DMS53 (cell line): ENCODE measurements at regions not wholly inside any gene's neighbourhood (a gene's known extent, or its start where the extent isn't known, plus 50 kb on each side); places are given as distances from the start of the nearest gene placed in this dataset.
A peak's percentile ranks its signal among the peaks of the same experiment; 100 is the strongest.
"Not testable (repeated sequence)": the region's sequence is repeated elsewhere in the genome, so short reads cannot be mapped to it uniquely, and the experiment has no call there.

Experiments used
- DNase-seq: peaks from one replicate; lab custom pipeline; 2025; lab: John Stamatoyannopoulos, UW

DNA sequence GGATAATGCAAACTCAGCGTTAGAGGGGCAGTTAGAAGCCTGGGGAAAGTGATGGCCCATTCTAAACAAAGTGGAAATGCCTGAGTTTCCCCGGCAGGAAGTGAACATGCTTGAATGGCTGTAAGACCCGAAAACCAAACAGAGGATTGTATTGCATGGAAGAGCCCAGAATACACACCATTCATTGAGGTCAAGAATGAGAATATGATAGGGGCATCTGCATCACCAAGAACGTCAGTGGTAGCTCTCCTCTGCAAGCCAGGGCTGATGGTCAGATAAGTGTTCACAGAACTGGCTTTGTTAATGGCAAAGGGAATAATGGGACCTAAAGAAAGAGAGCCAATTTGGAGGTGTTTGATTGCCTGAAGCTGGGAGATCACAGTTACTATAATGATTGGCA lies 663.4 kb downstream of the KHDRBS2 start:
- DNase-seq: peak; percentile 3

- no peak for DNase-seq
Observed at GRCh38 chr6:61614119-61614518, 671.9 kb downstream of the KHDRBS2 start.

DNA sequence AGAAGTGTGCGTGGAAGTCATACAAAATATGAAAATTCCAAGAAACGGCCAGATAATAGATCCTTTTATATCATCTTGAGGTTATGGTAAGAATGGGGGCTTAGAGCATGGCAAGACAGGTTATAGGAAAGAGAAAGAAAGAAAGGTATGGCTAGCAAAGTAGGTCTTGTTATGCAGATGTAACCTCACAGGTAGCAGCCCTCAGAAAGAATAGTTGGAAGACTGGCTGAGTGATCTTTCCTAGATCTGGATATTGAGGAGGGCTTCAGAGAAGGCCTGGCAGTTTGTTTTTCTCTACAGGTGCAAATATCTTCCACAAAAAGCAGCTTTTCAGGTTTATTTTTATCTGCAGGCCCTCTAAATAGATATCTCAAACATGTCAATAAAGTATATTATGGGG lies 679.5 kb downstream of the KHDRBS2 start:
- DNase-seq: no peak

- not testable (repeated sequence) for DNase-seq
Observed at GRCh38 chr6:61605851-61606250, 680.2 kb downstream of the KHDRBS2 start.

DNA sequence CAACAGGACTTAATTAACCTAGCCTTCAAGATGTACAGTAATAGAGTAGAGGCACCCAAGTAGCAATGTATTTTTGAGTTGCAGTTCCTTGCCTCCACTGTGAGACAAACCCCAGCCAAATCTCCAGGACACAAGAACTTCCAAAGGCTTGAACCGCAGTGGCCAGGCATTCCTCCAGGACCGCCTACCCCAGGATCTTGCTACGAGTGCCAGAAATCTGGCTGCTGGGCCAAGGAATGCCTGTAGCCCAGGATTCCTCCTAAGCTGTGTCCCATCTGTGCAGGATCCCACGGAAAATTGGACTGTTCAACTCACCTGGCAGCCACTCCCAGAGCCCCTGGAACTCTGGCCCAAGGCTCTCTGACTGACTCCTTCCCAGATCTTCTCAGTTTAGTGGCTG lies 683.9 kb downstream of the KHDRBS2 start:
- DNase-seq: not testable (repeated sequence)

- DNase-seq: no peak
Observed at GRCh38 chr6:61592238-61592637, 693.8 kb downstream of the KHDRBS2 start.

DNA sequence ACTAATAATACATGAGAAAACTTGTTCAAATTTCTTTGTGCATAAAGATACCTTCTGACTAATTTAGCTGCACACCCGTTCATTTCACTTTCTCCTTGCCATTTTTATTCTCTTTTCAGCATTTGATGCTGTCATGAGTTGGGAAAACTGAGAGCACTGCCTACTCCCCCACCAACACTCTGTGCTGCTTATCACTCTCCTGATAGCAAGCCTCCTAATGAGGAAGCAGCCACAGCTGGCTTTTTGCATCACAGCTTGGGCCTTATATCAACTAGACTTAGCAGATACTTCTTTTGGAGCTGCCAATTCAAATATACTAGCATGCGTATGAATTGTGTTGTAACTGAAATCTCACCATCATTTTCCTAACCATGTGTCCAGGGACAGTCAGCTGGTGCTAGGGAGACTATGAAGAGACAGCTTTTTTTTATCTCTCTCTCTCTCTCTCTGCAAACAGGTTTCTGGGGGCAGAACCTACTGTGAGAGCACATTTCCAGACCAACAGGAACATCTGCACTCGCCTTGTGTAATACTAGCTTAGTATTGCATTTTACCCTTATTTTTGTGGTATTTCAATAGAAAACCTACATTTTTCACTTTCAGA lies 699.0 kb downstream of the KHDRBS2 start:
- DNase-seq: no peak

DNA sequence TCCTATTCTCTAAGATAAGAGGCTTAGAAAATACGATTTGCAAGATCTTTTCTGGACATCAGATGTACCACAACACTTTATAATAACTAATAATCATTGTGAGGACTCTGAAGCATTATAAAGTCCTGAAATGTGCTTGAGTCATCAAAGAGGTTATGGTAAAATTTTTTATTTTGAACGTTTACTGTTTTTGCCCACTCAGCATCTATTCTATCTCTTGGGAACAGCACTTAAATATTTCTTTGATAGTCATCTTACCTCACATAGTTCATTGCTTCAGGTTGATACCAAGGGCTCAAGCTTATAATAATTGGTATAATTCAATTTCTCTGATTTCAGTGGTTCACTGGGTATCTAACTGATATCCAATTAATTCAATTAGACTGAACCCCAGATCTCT lies 700.5 kb downstream of the KHDRBS2 start:
- no peak for DNase-seq

DNA sequence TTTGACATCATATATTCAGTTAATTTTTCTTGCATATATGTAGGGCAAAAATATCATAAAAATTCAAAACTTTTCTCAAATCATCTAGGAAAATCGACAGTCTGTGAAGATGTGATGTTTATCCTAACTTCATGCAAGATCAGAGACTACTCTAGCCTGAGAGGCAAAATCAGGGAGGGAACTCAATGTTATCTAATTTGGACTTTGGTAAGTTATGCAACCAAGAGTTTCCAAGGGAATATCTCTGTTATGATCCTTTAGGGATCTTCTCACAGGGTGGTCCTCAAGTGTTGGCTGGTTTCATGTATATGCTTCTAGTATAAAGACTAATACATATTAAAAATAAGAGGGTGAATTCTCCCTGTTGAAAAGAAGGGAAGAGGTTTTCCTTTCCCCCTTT lies 723.9 kb downstream of the KHDRBS2 start:
- DNase-seq: no peak

DNA sequence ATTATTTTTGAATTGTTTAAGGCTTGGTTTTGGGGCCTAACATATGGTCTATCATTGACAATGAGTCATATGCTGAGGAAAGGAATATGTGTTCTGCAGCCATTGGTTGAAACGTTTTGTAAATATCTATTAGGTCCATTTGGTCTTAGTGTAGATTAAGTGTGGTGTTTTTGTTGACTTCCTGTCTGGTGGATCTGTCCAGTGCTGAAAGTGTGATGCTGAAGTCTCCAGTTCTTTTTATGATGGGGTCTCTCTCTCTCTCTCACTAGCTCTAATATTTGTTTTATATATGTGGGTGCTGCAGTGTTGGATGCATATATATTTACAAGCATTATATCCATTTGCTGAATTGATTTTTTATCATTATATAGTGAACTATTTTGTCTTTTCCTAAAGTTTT lies 727.2 kb downstream of the KHDRBS2 start:
- no peak for DNase-seq

DNA sequence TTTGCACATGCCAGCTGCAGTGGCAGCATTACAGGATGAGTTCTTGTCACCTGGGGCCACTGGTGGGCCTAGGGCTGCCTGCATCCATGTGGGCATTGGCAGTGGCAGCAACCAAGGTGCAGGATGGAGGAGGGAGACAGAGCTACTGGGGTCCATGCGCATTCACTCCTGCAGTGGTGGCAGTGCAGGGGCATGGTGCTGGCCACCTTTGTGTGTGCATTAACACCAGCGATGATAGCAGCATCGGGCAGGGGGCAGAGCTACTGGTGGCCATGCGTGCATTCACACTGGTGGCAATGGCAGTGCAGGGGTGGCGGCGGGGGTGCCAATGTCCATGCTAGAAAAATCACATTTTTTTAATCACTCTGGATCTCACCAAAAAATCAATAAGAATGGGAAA lies 730.0 kb downstream of the KHDRBS2 start:
- no peak for DNase-seq

DNA sequence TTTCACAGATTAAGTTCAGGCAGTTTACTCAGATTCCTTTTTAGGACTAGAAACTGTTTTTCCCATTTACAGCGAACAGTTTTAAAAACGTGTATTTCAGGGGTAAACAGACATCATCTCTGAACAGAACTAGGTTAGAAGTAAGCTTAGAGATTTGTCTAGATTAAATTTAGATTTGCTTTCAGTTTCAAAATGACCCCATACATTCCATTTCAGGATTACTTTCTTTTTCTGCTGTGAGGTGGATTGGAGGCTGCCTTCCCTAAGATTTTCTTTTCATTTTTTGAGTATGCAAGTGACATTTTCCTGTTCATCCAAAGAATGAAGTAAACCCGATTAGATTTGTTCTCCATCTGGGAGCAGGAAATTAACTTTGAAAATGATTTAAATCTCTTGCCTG lies 747.2 kb downstream of the KHDRBS2 start:
- DNase-seq: no peak

- DNase-seq: not testable (repeated sequence)
Observed at GRCh38 chr6:61532749-61533148, 753.3 kb downstream of the KHDRBS2 start.
